H1 (cell line): ENCODE measurements at regions not wholly inside any gene's neighbourhood (a gene's known extent, or its start where the extent isn't known, plus 50 kb on each side); places are given as distances from the start of the nearest gene placed in this dataset.

Experiments
- CTCF ChIA-PET: fragments of 300-600 bp; sonication (Branson Sonifier 250); formaldehyde crosslinking; loops from one replicate; lab custom pipeline; 2021; ENCODE audit not compliant: partially characterized antibody; lab: Charles Lee
- POLR2A ChIA-PET: fragments of 300-600 bp; sonication (Branson Sonifier 250); formaldehyde crosslinking; loops from one replicate; lab custom pipeline; 2021; ENCODE audit warnings: inconsistent platforms; ENCODE audit not compliant: partially characterized antibody; lab: Charles Lee
- DNase-seq, 2 experiments: peaks; one replicate each; pipeline versions ENCODE4 v3.0.0 to v3.0.0-alpha.2; 2010 to 2022; ENCODE audit warnings: low spot score in 2 of 2, low read depth in 1 of 2, mixed read lengths in 1 of 2
- FAIRE-seq: peaks from 2 replicates; lab custom pipeline; 2011; peaks lifted over from hg19 to GRCh38; lab: Jason Lieb, UNC
- H2AFZ ChIP-seq: 2 replicates; pipeline ENCODE4 v1.8.1; 2012; ENCODE audit warnings: low read length, inconsistent platforms
- H2AK5ac ChIP-seq: 2 replicates; pipeline ENCODE4 v1.6.1; 2013; ENCODE audit warnings: low read depth, low read length
- H2BK120ac ChIP-seq: replicated peaks from 2 replicates; pipeline ENCODE3; 2013; ENCODE audit warnings: low read depth, low read length, inconsistent platforms
- H2BK12ac ChIP-seq: 2 replicates; pipeline ENCODE4 v1.6.1; 2013; ENCODE audit warnings: low read depth, low read length
- H2BK15ac ChIP-seq: 2 replicates; pipeline ENCODE4 v1.6.1; 2013; ENCODE audit warnings: low read length
- H2BK20ac ChIP-seq: 2 replicates; pipeline ENCODE4 v1.6.1; 2013; ENCODE audit warnings: low read length
- H2BK5ac ChIP-seq: 2 replicates; pipeline ENCODE4 v1.6.1; 2013; ENCODE audit warnings: low read depth, low read length
- H3K14ac ChIP-seq: 2 replicates; pipeline ENCODE4 v1.6.1; 2013; ENCODE audit warnings: inconsistent platforms; ENCODE audit not compliant: insufficient read length
- H3K18ac ChIP-seq: 2 replicates; pipeline ENCODE4 v1.6.1; 2013; ENCODE audit warnings: low read length; ENCODE audit errors: extremely low read depth
- H3K23ac ChIP-seq: 2 replicates; pipeline ENCODE4 v1.6.1; 2013; ENCODE audit warnings: inconsistent platforms; ENCODE audit not compliant: insufficient read length
- H3K23me2 ChIP-seq: 2 replicates; pipeline ENCODE4 v1.6.1; 2013; ENCODE audit warnings: low read depth, low read length
- H3K27ac ChIP-seq: 2 replicates; pipeline ENCODE4 v1.6.1; 2011; ENCODE audit warnings: low read depth, low read length, inconsistent platforms
- H3K27me3 ChIP-seq, 4 experiments: replicated peaks in 1 of 4; 1 replicate in 1 of 4; 2 replicates in 3 of 4; pipeline versions ENCODE4 v1.6.1 to v1.8.1; 2011 to 2013; ENCODE audit warnings: low read length in 3 of 4, mild to moderate bottlenecking in 3 of 4, inconsistent platforms in 2 of 4, mixed read lengths in 2 of 4, moderate library complexity in 1 of 4; ENCODE audit not compliant: control insufficient read depth in 3 of 4, insufficient read depth in 3 of 4; ENCODE audit errors: extremely low read depth in 1 of 4
- H3K36me3 ChIP-seq, 4 experiments: 2 replicates each; pipeline versions ENCODE4 v1.6.1 to v1.8.1; 2011 to 2013; ENCODE audit warnings: mild to moderate bottlenecking in 4 of 4, low read length in 3 of 4, moderate library complexity in 2 of 4, control low read depth in 1 of 4, inconsistent platforms in 1 of 4; ENCODE audit not compliant: insufficient read depth in 4 of 4, control insufficient read depth in 2 of 4
- H3K4ac ChIP-seq: replicated peaks from 2 replicates; pipeline ENCODE3; 2013; ENCODE audit warnings: low read length, low read depth, mixed read lengths, inconsistent platforms; ENCODE audit not compliant: insufficient read length
- H3K4me1 ChIP-seq, 4 experiments: replicated peaks in 1 of 4; 1 replicate in 1 of 4; 2 replicates in 3 of 4; pipeline versions ENCODE4 v1.6.1 to v1.8.1; 2011 to 2013; ENCODE audit warnings: low read length in 3 of 4, inconsistent platforms in 2 of 4, mixed read lengths in 1 of 4; ENCODE audit not compliant: insufficient read depth in 4 of 4, control insufficient read depth in 3 of 4
- H3K4me2 ChIP-seq, 2 experiments: 2 replicates each; pipeline versions ENCODE4 v1.6.1 to v1.8.1; 2011 to 2013; ENCODE audit warnings: low read depth in 2 of 2, low read length in 2 of 2, control low read depth in 1 of 2, inconsistent platforms in 1 of 2, mild to moderate bottlenecking in 1 of 2; ENCODE audit not compliant: insufficient read depth in 1 of 2
- H3K4me3 ChIP-seq, 4 experiments: fragments of 200-600, 300-600 bp in 1 of 4; sonication (generic), shearing (Covaris generic), sonication (Bioruptor Twin) in 1 of 4; 2 replicates each; pipeline versions ENCODE4 v1.5.1 to v1.8.1; 2011 to 2016; ENCODE audit warnings: low read length in 4 of 4, low read depth in 3 of 4, control low read depth in 2 of 4, inconsistent platforms in 2 of 4, mild to moderate bottlenecking in 2 of 4, mixed read lengths in 1 of 4, moderate library complexity in 1 of 4; ENCODE audit not compliant: insufficient read depth in 2 of 4; ENCODE audit errors: extremely low read depth in 1 of 4
- H3K56ac ChIP-seq: replicated peaks from 2 replicates; pipeline ENCODE3; 2013; ENCODE audit warnings: low read depth, mild to moderate bottlenecking, mixed read lengths, low read length, inconsistent platforms; ENCODE audit not compliant: insufficient read length
- H3K79me1 ChIP-seq: 2 replicates; pipeline ENCODE4 v1.6.1; 2013; ENCODE audit warnings: low read depth, low read length, control low read depth
- H3K79me2 ChIP-seq, 2 experiments: 2 replicates each; pipeline versions ENCODE4 v1.6.1 to v1.8.1; 2012 to 2013; ENCODE audit warnings: low read length in 2 of 2, mild to moderate bottlenecking in 2 of 2, inconsistent platforms in 1 of 2; ENCODE audit not compliant: insufficient read depth in 2 of 2, control insufficient read depth in 1 of 2
- H3K9ac ChIP-seq, 4 experiments: replicated peaks in 1 of 4; 1 replicate in 1 of 4; 2 replicates in 3 of 4; pipeline versions ENCODE4 v1.6.1 to v1.8.1; 2011 to 2013; ENCODE audit warnings: low read depth in 3 of 4, low read length in 3 of 4, control low read depth in 2 of 4, mild to moderate bottlenecking in 2 of 4, moderate library complexity in 2 of 4, inconsistent platforms in 1 of 4; ENCODE audit errors: extremely low read depth in 1 of 4
- H3K9me3 ChIP-seq, 2 experiments: 2 replicates each; pipeline versions ENCODE4 v1.6.1 to v1.8.1; 2012 to 2013; ENCODE audit warnings: mild to moderate bottlenecking in 2 of 2, moderate library complexity in 2 of 2, control low read depth in 1 of 2, inconsistent platforms in 1 of 2, low read depth in 1 of 2, low read length in 1 of 2, mixed read lengths in 1 of 2; ENCODE audit not compliant: insufficient read depth in 2 of 2
- H4K20me1 ChIP-seq, 2 experiments: replicated peaks in 1 of 2; 2 replicates each; pipeline versions ENCODE3 to v1.8.1; 2011 to 2013; ENCODE audit warnings: inconsistent platforms in 2 of 2, low read length in 2 of 2, mild to moderate bottlenecking in 1 of 2; ENCODE audit not compliant: insufficient read depth in 2 of 2, control insufficient read depth in 1 of 2
- H4K5ac ChIP-seq: 2 replicates; pipeline ENCODE4 v1.6.1; 2013; ENCODE audit warnings: low read length, low read depth, mixed read lengths, inconsistent platforms; ENCODE audit not compliant: insufficient read length
- H4K8ac ChIP-seq: 2 replicates; pipeline ENCODE4 v1.8.0; 2013; ENCODE audit warnings: mild to moderate bottlenecking, moderate library complexity, low read length, inconsistent platforms; ENCODE audit not compliant: insufficient read depth; ENCODE audit errors: extremely low read depth
- H4K91ac ChIP-seq: replicated peaks from 2 replicates; pipeline ENCODE3; 2013; ENCODE audit warnings: low read length, mixed read lengths, inconsistent platforms; ENCODE audit not compliant: insufficient read length
- BRCA1 ChIP-seq: IDR thresholded peaks from 2 replicates; pipeline ENCODE4 v1.6.1; 2012; ENCODE audit warnings: low read depth, low read length, improper control_type of control experiment
- CEBPB ChIP-seq: IDR thresholded peaks from 2 replicates; pipeline ENCODE4 v1.6.1; 2012; ENCODE audit warnings: low read depth, low read length
- NRF1 ChIP-seq: IDR thresholded peaks from 2 replicates; pipeline ENCODE4 v1.6.1; 2011; ENCODE audit warnings: mild to moderate bottlenecking, low read depth, low read length, improper control_type of control experiment
- POU5F1 ChIP-seq: IDR thresholded peaks from 2 replicates; pipeline ENCODE4 v1.6.1; 2011; ENCODE audit warnings: low read depth, mild to moderate bottlenecking, low read length, moderate library complexity
- RFX5 ChIP-seq: IDR thresholded peaks from 2 replicates; pipeline ENCODE4 v1.6.1; 2011; ENCODE audit warnings: low read depth, low read length, improper control_type of control experiment, borderline replicate concordance
- YY1 ChIP-seq: IDR thresholded peaks from 2 replicates; pipeline ENCODE4 v1.6.1; 2011; ENCODE audit warnings: low read depth, mild to moderate bottlenecking, low read length
- WGBS, 2 experiments: shearing (Covaris generic) in 1 of 2; methylation state at CpG; one replicate each; pipeline versions ENCODE4 v1.1.6 to v1.1.7; 2013 to 2015; ENCODE audit warnings: low lambda C conversion rate in 2 of 2, mixed read lengths in 2 of 2, inconsistent platforms in 1 of 2, low coverage in 1 of 2, missing lambda C conversion rate in 1 of 2; ENCODE audit not compliant: insufficient replicate concordance in 2 of 2, insufficient coverage in 1 of 2, insufficient read length in 1 of 2; ENCODE audit errors: extremely low coverage in 1 of 2, missing lambda C conversion rate in 1 of 2; 5-methylcytosine and 5-hydroxymethylcytosine counted together

DNA sequence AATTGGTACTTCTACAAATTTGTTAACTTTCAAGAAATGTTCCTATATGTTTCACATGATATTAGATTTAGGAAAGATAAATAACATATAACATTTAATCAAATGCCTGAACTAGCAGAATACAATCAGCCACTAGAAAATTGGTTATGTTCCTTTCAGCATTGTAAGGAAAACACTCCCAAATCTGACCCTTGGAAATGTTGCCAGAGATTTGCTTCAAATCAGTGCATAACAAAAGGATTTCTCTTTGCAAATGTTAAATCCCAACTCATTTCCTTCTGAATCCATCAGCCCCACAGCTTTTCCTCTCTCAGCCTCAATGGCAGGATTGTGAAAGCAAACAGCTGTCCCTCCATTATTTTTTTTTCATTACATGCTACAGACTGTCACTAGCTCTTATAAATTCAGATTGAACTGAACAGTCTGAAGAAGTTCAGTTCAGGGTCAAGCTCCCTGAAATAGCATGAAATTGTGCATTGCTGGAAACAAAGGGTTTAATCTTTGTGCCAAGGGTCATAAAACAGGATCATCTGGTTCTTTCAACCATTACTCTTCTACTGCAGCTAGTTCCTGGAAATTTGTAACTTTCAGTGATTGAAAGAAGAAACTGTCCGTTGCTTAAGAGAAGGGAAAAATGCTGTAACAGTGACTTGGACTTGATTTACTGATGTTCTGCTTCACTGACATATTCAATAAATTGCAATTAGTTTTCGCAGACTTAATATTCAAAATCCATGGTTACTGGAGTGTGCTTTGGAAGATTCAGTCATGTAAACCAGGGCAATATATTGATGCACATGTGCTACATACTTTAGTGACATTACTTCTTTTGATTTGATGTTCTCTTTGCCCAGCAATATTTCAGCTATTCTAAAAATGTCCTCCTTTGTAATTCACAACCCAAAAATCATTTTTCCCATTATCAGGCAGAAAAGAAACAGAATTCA lies 246.4 kb downstream of the RPL10L start:
- peak overlapping the region; percentile 35 to 43; a peak in 3 of 4 replicates for H3K4me2 ChIP-seq
- no peaks in the 10 kb centered on the region for H3K9me3 ChIP-seq
- H3K14ac ChIP-seq: no peak overlapping the region
- peak overlapping the region; percentile 48; the same call in 1 of the 2 replicates for H3K27ac ChIP-seq
- no peaks in the 10 kb centered on the region for H3K23me2 ChIP-seq
- ChIA-PET CTCF (interaction anchor here (1.3 kb wide), 1 partner anchor 176 kb away, joined by 4 read pairs; no protein-coding TSS in a partner anchor), POLR2A (no interaction called here)
- H2BK120ac ChIP-seq: no peak overlapping the region
- peak overlapping the region; percentile 27 for H3K4ac ChIP-seq
- H3K4me1 ChIP-seq: peaks cover 0 to 14% (median 3%) of the 10 kb centered on the region in 4 experiments; a peak in 4 of 7 replicates
- peak overlapping the region; percentile 72; the same call in 1 of the 2 replicates for H3K18ac ChIP-seq
- WGBS, 2 experiments: 48% methylated on average over 2 of the region's 2 CpGs; no CpG with 5 or more reads in 1 of the 2 experiments
- no peaks in the 10 kb centered on the region for H3K36me3 ChIP-seq
- peak overlapping the region in 1 of 4 experiments; percentile 34; a peak in 1 of 8 replicates for H3K4me3 ChIP-seq
- peak overlapping the region; percentile 45; the same call in 1 of the 2 replicates for H2BK5ac ChIP-seq
- peak overlapping the region; percentile 93 for H4K5ac ChIP-seq
- no peak overlapping the region for H3K9ac ChIP-seq
- no peak overlapping the region for H4K8ac ChIP-seq
- peak overlapping the region; percentile 45; the same call in 1 of the 2 replicates for H2AFZ ChIP-seq
- FAIRE-seq: peak; percentile 45
- H3K56ac ChIP-seq: no peak overlapping the region
- no peak overlapping the region for H2BK12ac ChIP-seq
- H2AK5ac ChIP-seq: no peak overlapping the region
- H3K23ac ChIP-seq: no peak overlapping the region
- DNase-seq: no peak
- H4K20me1 ChIP-seq: no peaks in the 10 kb centered on the region
- no peak overlapping the region for H2BK20ac ChIP-seq
- H2BK15ac ChIP-seq: no peak overlapping the region
- no peaks in the 10 kb centered on the region for H3K79me2 ChIP-seq
- H4K91ac ChIP-seq: peak overlapping the region; percentile 76
- no peaks in the 10 kb centered on the region for H3K79me1 ChIP-seq
- H3K27me3 ChIP-seq: no peaks in the 10 kb centered on the region
- TF ChIP-seq POU5F1: 0 out of 2 replicates have a peak, but pooled peaks have one; percentile 52
- TF ChIP-seq CEBPB: 0 out of 2 replicates have a peak, but pooled peaks have one; percentile 8
- TF ChIP-seq NRF1: no peak
- no peak for TF ChIP-seq BRCA1
- no peak for TF ChIP-seq RFX5
- 0 out of 2 replicates have a peak, but pooled peaks have one; percentile 23 for TF ChIP-seq YY1
